ENCODE measurements at regions not wholly inside any gene's neighbourhood (a gene's known extent, or its start where the extent isn't known, plus 50 kb on each side); places are given as distances from the start of the nearest gene placed in this dataset.
"Not testable (repeated sequence)": the region's sequence is repeated elsewhere in the genome, so short reads cannot be mapped to it uniquely, and the experiment has no call there.

GRCh38 chr11:39327302-39327701 lies 2132.2 kb downstream of the LRRC4C start:
- no peak for DNase-seq (ENCODE audit: low read depth, low spot score)
- no peak for TF ChIP-seq CTCF (IDR thresholded peaks at IDR 0.05; ENCODE audit: low read depth, low read length)
- no peak overlapping the region for H3K4me3 ChIP-seq (ENCODE audit: low read depth, low read length)
- in situ Hi-C loops (cut with HindIII; ENCODE audit: low sequenced_read_pairs): no loop called here

- H3K4me3 ChIP-seq (ENCODE audit: low read depth, low read length); DNase-seq (ENCODE audit: low read depth, low spot score); in situ Hi-C loops (cut with HindIII; ENCODE audit: low sequenced_read_pairs): not testable (repeated sequence)
Measured at GRCh38 chr11:39311888-39312287, 2147.6 kb downstream of the LRRC4C start.

- in situ Hi-C loops (cut with HindIII; ENCODE audit: low sequenced_read_pairs): no loop called here
- no peak for DNase-seq (ENCODE audit: low read depth, low spot score)
- no peak for TF ChIP-seq CTCF (IDR thresholded peaks at IDR 0.05; ENCODE audit: low read depth, low read length)
- H3K4me3 ChIP-seq (ENCODE audit: low read depth, low read length): no peak overlapping the region
Measured at GRCh38 chr11:39304586-39304985, 2154.9 kb downstream of the LRRC4C start.

- DNase-seq (ENCODE audit: low read depth, low spot score): no peak
- in situ Hi-C loops (cut with HindIII; ENCODE audit: low sequenced_read_pairs): no loop called here
- H3K4me3 ChIP-seq (ENCODE audit: low read depth, low read length): no peak overlapping the region
- TF ChIP-seq CTCF (IDR thresholded peaks at IDR 0.05; ENCODE audit: low read depth, low read length): no peak
Measured at GRCh38 chr11:39294648-39295047, 2164.8 kb downstream of the LRRC4C start.

- in situ Hi-C loops (cut with HindIII; ENCODE audit: low sequenced_read_pairs): no loop called here
- TF ChIP-seq CTCF (IDR thresholded peaks at IDR 0.05; ENCODE audit: low read depth, low read length): no peak
Measured at GRCh38 chr11:39288011-39288410, 2171.4 kb downstream of the LRRC4C start.

GRCh38 chr11:39268176-39268690 lies 2191.2 kb downstream of the LRRC4C start:
- in situ Hi-C loops (cut with HindIII; ENCODE audit: low sequenced_read_pairs): no loop called here
- no peak for DNase-seq (ENCODE audit: low read depth, low spot score)
- no peak overlapping the region for H3K4me3 ChIP-seq (ENCODE audit: low read depth, low read length)
- TF ChIP-seq CTCF (IDR thresholded peaks at IDR 0.05; ENCODE audit: low read depth, low read length): no peak

More at GRCh38 chr11:39288011-39288410, 2171.4 kb downstream of the LRRC4C start:
- no peak for DNase-seq (ENCODE audit: low read depth, low spot score)
- H3K4me3 ChIP-seq (ENCODE audit: low read depth, low read length): no peak overlapping the region

GRCh38 chr11:39255648-39256047 lies 2203.8 kb downstream of the LRRC4C start:
- no peak for DNase-seq (ENCODE audit: low read depth, low spot score)
- in situ Hi-C loops (cut with HindIII; ENCODE audit: low sequenced_read_pairs): no loop called here
- no peak overlapping the region for H3K4me3 ChIP-seq (ENCODE audit: low read depth, low read length)
- TF ChIP-seq CTCF (IDR thresholded peaks at IDR 0.05; ENCODE audit: low read depth, low read length): no peak
